SU-DHL-6 (cell line): ENCODE measurements at regions not wholly inside any gene's neighbourhood (a gene's known extent, or its start where the extent isn't known, plus 50 kb on each side); places are given as distances from the start of the nearest gene placed in this dataset.

ENCODE experiments used
- H2AFZ ChIP-seq: fragments of 200-600 bp; sonication (generic); 2 replicates; pipeline ENCODE4 v1.6.1; 2014; ENCODE audit warnings: low read depth, mild to moderate bottlenecking, moderate library complexity, mixed read lengths, antibody characterized with exemption, low read length; ENCODE audit not compliant: severe bottlenecking
- H3F3A ChIP-seq: fragments of 200-600 bp; shearing (Covaris generic); 2 replicates; pipeline ENCODE4 v1.6.0; 2016; ENCODE audit warnings: antibody characterized with exemption, mild to moderate bottlenecking; ENCODE audit not compliant: insufficient read depth
- H3K27ac ChIP-seq: fragments of 200-600 bp; sonication (generic); 2 replicates; pipeline ENCODE4 v1.5.1; 2016; ENCODE audit warnings: low read depth, mild to moderate bottlenecking, low read length, moderate library complexity, mixed read lengths
- H3K27me3 ChIP-seq: fragments of 200-600 bp; sonication (generic), shearing (Covaris generic); 2 replicates; pipeline ENCODE4 v1.6.0; 2014; ENCODE audit warnings: mild to moderate bottlenecking, low read length
- H3K36me3 ChIP-seq: fragments of 200-600 bp; sonication (generic); 2 replicates; pipeline ENCODE4 v1.6.1; 2014; ENCODE audit warnings: mild to moderate bottlenecking, low read length, mixed read lengths
- H3K4me2 ChIP-seq: fragments of 300-600, 200-600 bp; shearing (Covaris generic), sonication (generic); 2 replicates; pipeline ENCODE4 v1.6.0; 2014; ENCODE audit warnings: low read length, low read depth, mild to moderate bottlenecking; ENCODE audit not compliant: poor library complexity, severe bottlenecking
- H3K4me3 ChIP-seq: fragments of 200-600 bp; sonication (generic); 2 replicates; pipeline ENCODE4 v1.5.1; 2014; ENCODE audit warnings: antibody characterized with exemption, low read length, mild to moderate bottlenecking, mixed read lengths; ENCODE audit not compliant: insufficient read depth, poor library complexity, severe bottlenecking
- H3K79me2 ChIP-seq: fragments of 200-600 bp; sonication (generic); 2 replicates; pipeline ENCODE4 v1.6.1; 2014; ENCODE audit warnings: mild to moderate bottlenecking, low read length, moderate library complexity; ENCODE audit not compliant: insufficient read depth
- H3K9ac ChIP-seq: fragments of 200-600 bp; sonication (generic); 2 replicates; pipeline ENCODE4 v1.7.0; 2014; ENCODE audit warnings: mild to moderate bottlenecking, low read length
- H3K9me2 ChIP-seq: fragments of 200-600 bp; sonication (generic); replicated peaks from 2 replicates; pipeline ENCODE4 v1.6.1; 2014; ENCODE audit warnings: low read length; ENCODE audit not compliant: insufficient read depth
- H3K9me3 ChIP-seq: fragments of 200-600 bp; sonication (generic); 2 replicates; pipeline ENCODE4 v1.6.1; 2014; ENCODE audit warnings: low read length, mixed read lengths; ENCODE audit not compliant: insufficient read depth
- H4K20me1 ChIP-seq: fragments of 200-600 bp; sonication (generic); 2 replicates; pipeline ENCODE4 v1.6.1; 2014; ENCODE audit warnings: low read depth, mild to moderate bottlenecking, antibody characterized with exemption, low read length, moderate library complexity, mixed read lengths
- CTCF ChIP-seq: fragments of 200-600 bp; sonication (generic); IDR thresholded peaks from one replicate; pipeline ENCODE4 v1.5.1; 2017; ENCODE audit warnings: antibody characterized with exemption, mild to moderate bottlenecking, low read length, moderate library complexity; ENCODE audit not compliant: insufficient read depth, poor library complexity, severe bottlenecking
- EZH2phosphoT487 ChIP-seq: fragments of 200-600 bp; sonication (generic), shearing (Covaris generic); conservative IDR thresholded peaks from 2 replicates; pipeline ENCODE4 v1.6.1; 2018; ENCODE audit warnings: mild to moderate bottlenecking, antibody characterized with exemption, low read length, moderate library complexity, mixed read lengths

- Histone ChIP-seq H3K36me3 (no peaks in the 10 kb centered on the region), H3K9me3 (no peaks in the 10 kb centered on the region), H3K9me2 (no peaks in the 10 kb centered on the region), H3K4me2 (no peak overlapping the region), H4K20me1 (no peaks in the 10 kb centered on the region), H3K9ac (no peak overlapping the region), H3K27ac (no peak overlapping the region), H3K79me2 (no peaks in the 10 kb centered on the region), H2AFZ (no peak overlapping the region), H3K27me3 (no peaks in the 10 kb centered on the region), H3K4me3 (no peak overlapping the region), H3F3A (no peaks in the 10 kb centered on the region)
- no peak for TF ChIP-seq EZH2phosphoT487
These were observed 111.7 kb upstream of the ZNF804B start for GRCh38 chr7:88647825-88648224.

- no peaks in the 10 kb centered on the region for H3K27me3 ChIP-seq
- no peaks in the 10 kb centered on the region for H3K79me2 ChIP-seq
- no peaks in the 10 kb centered on the region; the same call in 1 of the 2 replicates for H3K36me3 ChIP-seq
- H3K27ac ChIP-seq: no peak overlapping the region
- no peak overlapping the region for H3K9ac ChIP-seq
- H2AFZ ChIP-seq: no peak overlapping the region
- TF ChIP-seq EZH2phosphoT487 (no peak), CTCF (no peak)
- no peaks in the 10 kb centered on the region for H4K20me1 ChIP-seq
- H3F3A ChIP-seq: no peaks in the 10 kb centered on the region
- H3K4me3 ChIP-seq: no peak overlapping the region
- no peaks in the 10 kb centered on the region for H3K9me3 ChIP-seq
- no peaks in the 10 kb centered on the region for H3K9me2 ChIP-seq
- H3K4me2 ChIP-seq: no peak overlapping the region
These were observed 120.9 kb upstream of the ZNF804B start for GRCh38 chr7:88638583-88638982.

GRCh38 chr7:88637795-88638194, 121.7 kb upstream of the ZNF804B start:
- Histone ChIP-seq H3K36me3 (no peaks in the 10 kb centered on the region; the same call in 1 of the 2 replicates), H3K9me3 (no peaks in the 10 kb centered on the region), H3K27ac (no peak overlapping the region), H3K9me2 (no peaks in the 10 kb centered on the region), H3K4me2 (no peak overlapping the region), H4K20me1 (no peaks in the 10 kb centered on the region), H3K79me2 (no peaks in the 10 kb centered on the region), H3K4me3 (no peak overlapping the region), H3F3A (no peaks in the 10 kb centered on the region), H3K9ac (no peak overlapping the region), H2AFZ (no peak overlapping the region), H3K27me3 (no peaks in the 10 kb centered on the region)
- TF ChIP-seq EZH2phosphoT487 (no peak), CTCF (no peak)

- Histone ChIP-seq H3K27me3 (no peaks in the 10 kb centered on the region), H3K9ac (no peak overlapping the region), H3K79me2 (no peaks in the 10 kb centered on the region), H3F3A (no peaks in the 10 kb centered on the region), H3K4me3 (no peak overlapping the region), H3K9me2 (no peaks in the 10 kb centered on the region), H2AFZ (no peak overlapping the region), H3K36me3 (no peaks in the 10 kb centered on the region; the same call in 1 of the 2 replicates), H3K9me3 (no peaks in the 10 kb centered on the region), H3K4me2 (no peak overlapping the region), H4K20me1 (no peaks in the 10 kb centered on the region), H3K27ac (no peak overlapping the region)
- TF ChIP-seq CTCF (no peak), EZH2phosphoT487 (no peak)
These were observed 124.4 kb upstream of the ZNF804B start for GRCh38 chr7:88635149-88635548.
